ENCODE measurements at regions not wholly inside any gene's neighbourhood (a gene's known extent, or its start where the extent isn't known, plus 50 kb on each side); places are given as distances from the start of the nearest gene placed in this dataset.
A peak's percentile ranks its signal among the peaks of the same experiment; 100 is the strongest.
"Not testable (repeated sequence)": the region's sequence is repeated elsewhere in the genome, so short reads cannot be mapped to it uniquely, and the experiment has no call there.

DNA sequence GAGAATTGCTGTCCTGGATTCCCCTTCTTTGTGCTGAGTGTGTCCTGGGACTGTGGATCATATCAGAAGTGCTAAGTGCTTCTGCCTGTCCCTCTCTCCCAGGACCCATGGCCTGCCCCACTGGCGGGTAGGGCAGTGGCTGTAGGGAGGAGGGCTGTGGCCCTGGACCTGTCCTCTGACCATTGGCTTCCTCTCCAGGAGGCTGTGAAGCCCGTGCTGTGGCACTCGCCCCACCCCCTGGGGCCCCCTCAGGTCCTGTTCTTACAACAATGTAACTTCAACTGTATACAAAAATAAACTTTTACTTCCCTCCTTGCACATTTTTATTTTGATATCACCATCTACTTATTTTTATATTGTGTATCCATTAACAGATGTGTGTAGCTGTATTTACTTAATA, 743.8 kb upstream of the CDH8 start:
- not testable (repeated sequence) for DNase-seq

DNA sequence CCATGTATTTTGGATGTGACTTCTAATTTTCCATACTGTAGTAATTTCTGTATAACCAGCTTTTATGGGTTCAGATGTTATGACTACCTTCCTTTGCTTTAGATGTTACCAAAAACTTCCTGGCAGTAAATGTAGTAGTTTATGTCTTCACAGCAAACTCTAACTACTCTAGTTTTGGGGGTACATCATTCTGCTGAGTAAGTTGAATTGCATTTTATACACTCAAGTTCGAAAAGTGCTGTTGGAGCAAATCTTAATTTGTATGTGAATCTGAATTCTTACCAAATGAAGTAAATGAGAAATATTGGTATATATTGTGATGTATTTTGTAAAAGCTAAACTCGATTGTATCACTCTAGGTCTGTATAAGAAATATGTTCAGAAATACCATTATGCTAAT, 728.3 kb upstream of the CDH8 start:
- DNase-seq, result no peak

DNA sequence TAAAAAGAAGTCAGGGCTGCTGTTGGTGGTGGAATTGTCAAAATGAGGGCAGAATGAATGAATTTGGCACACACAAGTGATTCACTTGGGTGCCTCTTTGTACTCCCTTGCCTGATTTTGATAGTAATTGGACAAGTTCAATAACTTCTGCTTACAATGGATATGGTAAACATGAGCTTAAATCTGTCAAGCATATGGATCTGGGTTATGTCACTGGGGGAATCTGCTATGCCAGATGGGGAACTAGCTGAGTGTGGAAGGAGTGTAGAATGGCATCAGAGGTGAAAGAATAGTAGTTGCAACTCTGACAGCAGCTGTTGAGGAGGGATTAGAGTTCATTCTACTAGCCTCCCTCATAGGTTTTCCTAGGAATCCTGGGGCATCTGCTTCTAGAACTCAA, 724.2 kb upstream of the CDH8 start:
- DNase-seq, result no peak

DNA sequence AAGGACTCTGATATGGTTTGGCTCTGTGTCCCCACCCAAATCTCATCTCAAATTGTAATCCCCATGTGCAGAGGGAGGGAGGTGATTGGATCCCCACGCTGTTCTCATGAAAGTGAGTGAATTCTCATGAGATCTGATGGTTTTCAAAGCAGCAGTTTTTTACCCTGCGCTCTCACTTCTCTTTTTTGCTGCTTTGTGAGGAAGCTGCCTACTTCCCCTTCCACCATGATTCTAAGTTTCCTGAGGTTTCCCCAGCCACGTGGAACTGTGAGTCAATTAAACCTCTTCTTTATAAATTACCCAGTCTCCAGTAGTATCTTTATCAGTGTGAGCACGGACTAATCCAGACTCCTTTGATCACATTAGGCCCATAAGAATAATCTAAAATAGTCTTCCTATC, 719.7 kb upstream of the CDH8 start:
- DNase-seq, result peak in 1 of 2 experiments; percentile 11

DNA sequence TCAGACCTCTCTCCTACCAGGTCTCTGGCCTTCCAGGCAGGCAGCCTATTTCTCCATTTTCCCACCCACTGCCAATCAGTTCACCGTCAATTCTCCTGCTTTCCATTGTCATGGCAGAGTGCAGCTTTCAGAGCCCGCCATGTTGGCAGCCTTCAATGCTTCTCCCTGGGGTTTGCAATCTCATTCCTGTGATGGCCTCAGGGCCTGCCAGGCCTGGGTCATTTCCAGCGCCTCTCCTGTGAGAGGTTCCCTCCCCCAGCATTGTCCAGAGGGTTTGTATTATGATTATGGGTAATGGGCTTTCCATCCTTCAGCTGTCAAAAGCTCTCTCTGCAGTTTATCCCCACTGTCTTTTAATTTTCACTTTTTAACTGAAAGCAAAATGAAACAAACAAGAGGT, 716.6 kb upstream of the CDH8 start:
- DNase-seq, result no peak

DNA sequence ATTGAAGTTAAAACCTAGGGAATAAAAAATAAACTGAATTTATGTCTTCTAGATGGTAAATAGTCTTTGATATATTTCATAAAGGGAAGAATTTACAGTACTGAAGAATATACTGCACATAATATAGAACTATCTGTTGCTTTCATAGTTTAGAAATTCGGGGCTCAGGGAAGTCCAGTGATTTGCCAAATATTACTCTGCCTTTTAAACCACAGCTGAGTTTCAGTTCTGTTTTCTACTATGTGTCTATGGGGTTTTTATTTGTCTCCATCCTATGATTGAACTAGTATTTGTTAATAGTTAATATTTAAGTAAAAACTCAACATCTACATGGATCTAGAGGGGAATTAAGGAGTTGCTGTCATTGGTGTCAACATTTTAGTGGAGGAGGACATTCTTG, 715.0 kb upstream of the CDH8 start:
- DNase-seq, result no peak

DNA sequence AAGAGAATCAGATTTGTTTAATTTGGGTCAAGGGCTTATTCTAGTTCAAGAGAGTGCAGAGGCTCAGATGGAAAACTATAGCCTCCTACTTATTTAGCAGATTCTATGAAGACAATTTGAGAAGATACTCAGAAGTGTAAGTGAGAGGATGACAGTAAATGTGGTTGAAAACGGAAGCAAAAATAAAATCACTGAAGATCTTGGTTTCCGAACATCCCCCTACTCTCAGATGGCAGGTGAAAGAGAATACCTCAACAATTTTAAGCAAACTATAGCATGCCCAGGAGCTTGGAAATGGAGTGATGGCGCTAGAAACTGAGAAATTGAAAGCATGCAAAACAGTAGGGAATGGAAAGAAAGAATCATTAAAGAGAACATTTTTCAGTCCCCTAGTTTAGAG, 705.5 kb upstream of the CDH8 start:
- DNase-seq, result no peak

DNA sequence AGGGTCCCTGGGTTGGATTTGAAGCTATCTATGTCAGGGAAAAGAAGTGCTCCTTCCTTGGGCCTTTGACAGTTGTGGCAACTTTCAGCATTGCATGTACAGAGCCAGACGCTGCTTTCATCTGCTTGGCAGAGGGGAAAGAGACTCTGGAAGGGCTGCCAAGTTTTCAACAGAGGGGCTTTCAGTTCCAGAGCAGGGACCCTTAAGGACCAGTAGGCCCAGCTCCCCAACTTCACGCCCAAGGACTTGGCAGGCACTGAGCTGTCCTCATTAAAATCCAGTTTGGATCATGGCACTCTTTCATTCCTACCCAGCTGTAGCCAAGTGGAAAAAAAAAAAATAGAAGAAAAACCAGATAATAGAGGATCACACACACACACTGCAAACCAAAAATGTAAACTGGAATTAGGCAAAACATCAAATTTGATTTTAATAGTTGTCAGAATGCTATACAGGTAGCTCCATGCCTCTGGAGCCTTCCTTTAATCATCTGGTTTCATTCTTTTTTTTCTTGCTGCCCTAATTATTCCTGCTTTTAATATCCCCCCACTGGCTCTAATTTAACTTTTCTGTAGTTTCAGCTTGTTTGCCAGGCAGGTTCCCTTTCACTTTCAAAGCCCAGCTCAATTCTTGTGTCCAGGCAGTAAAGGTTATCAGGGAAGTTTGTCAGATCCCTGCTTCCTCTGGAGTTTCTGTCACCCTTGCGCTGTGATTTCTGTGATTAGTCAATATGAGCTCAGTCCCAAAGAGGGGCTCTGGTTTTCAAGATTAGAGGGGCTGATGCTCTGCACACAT, 702.6 kb upstream of the CDH8 start:
- DNase-seq, result no peak

DNA sequence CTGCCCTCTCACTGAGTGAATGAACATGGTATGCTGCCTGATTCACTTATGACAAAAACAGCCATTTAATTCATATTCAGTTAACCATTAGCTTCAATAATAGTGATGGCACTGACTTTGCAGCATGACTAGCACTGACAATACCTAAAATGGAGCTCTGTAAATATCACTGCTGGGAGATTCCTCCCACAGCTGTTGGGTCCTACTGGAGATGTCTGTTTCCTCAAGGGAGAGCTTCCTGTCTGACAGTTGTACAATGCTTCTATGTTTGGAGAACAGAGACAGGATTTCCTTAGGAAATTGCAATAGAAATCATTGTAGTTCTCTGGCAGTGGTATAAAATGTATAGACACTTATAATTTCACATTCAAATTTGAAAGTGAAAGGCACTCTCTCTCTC, 695.9 kb upstream of the CDH8 start:
- DNase-seq, result no peak

DNA sequence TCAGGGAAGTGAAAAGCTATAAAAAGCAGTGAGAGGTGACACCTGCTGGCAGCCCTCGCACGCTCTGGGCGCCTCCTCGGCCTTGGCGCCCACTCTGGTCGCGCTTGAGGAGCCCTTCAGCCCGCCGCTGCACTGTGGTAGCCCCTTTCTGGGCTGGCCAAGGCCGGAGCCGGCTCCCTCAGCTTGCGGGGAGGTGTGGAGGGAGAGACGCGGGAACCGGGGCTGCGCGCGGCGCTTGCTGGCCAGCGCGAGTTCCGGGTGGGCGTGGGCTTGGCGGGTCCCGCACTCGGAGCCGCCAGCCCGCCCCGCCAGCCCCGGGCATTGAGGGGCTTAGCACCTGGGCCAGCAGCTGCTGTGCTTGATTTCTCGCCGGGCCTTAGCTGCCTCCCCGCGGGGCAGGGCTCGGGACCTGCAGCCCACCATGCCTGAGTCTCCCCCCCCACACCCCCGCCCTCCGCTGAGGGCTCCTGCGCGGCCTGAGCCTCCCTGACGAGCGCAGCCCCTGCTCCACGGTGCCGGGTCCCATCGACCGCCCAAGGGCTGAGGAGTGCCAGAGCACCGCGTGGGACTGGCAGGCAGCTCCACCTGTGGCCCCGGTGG, 688.5 kb upstream of the CDH8 start:
- DNase-seq, result not testable (repeated sequence)

DNA sequence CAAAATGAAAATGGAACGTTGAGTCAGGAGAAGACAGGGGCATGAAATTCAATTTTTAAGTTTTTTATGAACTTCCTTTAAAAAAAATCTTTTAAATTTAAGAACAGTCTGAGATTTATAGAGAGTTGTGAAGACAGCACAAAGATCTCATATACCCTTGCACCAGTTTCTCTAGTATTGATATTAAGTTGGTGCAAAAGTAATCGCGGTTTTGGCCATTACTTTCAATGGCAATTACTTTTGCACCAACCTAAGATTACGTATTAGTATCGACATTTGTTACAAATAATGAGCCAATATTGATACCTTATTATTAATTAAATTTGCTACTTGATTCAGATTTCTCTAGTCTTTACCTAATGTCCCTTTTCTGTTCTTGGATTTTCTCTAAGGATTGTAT, 684.4 kb upstream of the CDH8 start:
- no peak for DNase-seq

DNA sequence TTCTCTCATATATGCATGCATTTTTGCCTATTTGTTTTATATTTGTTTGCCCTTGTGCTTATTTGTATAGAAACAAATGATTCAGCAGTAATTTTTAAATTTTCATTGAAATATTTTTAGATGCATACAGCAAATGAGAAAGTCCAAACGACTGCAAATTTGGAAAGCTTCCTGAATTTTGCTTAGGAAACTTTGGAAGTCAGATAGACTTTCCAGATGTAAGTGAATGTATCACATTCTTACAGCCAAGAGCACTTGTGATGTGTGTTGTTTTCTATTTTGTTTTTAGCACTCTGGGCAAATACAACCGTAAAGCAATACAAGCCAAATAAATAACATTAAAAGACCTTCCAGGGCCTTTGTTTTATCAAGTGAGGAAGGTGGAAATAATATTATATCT, 680.8 kb upstream of the CDH8 start:
- DNase-seq, result no peak

DNA sequence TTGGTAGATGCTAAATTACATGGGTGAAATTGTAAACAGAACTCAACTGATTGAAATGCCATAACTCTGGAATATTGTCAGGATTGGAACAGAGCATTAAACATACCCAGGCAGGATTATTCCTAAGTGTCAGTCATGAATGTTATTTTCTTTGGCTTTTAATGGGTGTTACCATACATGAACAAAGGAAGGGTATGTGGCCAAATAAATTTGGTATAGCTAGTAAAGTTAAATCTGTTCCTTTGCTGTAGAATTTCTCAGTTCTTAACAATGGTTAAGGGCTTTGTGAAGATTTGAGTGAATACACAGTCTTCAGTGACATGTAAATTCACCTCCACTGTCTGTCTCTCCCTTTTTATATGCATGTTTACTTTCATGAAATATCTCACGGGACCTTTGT, 679.5 kb upstream of the CDH8 start:
- DNase-seq, result no peak

DNA sequence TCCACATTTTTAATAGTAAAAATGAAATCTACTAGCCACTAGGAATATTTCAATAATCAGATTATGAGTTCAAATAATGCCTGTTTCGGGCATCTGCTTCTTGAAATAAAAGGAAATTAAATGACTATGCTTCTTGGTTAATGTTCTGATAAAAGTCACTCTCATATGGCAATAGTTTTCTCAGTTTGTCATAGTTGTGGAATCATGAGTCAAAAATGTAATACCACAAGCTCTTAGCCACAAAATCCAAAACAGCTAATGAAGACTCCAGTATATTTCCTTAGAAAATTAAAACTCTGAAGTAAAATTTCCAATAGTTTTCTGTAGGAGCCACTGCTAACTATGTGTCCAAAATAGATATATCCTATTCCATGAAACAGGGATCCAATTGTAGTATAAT, 676.3 kb upstream of the CDH8 start:
- DNase-seq, result no peak

DNA sequence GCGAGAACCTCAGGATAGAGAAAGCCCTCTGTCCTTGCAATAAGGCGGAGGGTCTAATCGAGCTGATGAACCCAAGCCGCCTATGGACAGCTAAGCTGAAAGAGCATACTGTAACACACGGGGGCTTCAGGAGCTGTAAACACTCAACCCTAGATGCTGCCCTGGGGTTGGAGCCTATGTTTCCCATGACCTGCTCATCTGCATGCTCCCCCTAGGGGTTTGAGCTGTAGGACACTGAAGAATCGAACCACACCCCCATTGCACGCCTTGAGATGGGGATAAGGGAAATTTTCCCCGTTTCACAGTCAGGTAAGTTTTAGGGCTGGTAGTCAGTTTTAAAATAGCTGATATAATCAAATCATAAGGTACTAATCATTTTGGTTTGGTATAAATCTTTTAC, 675.6 kb upstream of the CDH8 start:
- no peak for DNase-seq

DNA sequence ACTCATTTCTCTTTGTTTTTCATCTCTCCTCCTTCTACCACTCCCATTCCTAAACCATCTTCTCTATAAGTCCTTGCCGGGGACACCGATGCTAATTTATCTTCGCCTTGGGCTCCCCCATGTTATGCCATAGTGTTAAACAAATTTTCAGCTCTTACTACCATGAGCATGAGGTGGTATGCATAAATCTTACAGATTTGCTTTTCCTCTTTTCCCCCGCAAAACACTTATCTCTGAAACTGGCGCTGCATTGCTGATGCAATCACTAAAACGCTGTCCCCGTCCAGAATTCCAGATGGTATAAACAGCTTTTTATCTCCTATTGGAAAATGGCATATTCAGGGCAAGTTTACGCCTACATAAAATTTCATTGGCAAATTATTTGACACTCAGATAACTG, 673.6 kb upstream of the CDH8 start:
- no peak for DNase-seq

DNA sequence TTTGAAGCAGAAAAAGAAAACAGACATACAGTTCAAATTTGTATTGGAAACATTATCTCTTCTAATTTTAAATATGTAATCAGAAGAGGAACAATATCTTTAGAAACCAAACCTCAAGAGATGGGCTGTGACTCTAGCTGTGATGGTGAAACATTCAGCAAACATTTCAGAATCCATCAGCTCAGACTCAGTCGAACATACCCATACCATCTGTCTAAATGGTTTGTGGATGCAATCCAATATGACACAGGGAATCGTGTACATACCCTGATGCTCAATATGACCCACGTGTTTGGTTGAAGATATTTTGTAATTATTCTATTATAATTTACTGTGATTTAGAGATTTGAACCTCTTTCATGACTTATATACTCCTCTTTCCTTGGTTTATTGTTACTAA, 665.2 kb upstream of the CDH8 start:
- DNase-seq, result no peak

DNA sequence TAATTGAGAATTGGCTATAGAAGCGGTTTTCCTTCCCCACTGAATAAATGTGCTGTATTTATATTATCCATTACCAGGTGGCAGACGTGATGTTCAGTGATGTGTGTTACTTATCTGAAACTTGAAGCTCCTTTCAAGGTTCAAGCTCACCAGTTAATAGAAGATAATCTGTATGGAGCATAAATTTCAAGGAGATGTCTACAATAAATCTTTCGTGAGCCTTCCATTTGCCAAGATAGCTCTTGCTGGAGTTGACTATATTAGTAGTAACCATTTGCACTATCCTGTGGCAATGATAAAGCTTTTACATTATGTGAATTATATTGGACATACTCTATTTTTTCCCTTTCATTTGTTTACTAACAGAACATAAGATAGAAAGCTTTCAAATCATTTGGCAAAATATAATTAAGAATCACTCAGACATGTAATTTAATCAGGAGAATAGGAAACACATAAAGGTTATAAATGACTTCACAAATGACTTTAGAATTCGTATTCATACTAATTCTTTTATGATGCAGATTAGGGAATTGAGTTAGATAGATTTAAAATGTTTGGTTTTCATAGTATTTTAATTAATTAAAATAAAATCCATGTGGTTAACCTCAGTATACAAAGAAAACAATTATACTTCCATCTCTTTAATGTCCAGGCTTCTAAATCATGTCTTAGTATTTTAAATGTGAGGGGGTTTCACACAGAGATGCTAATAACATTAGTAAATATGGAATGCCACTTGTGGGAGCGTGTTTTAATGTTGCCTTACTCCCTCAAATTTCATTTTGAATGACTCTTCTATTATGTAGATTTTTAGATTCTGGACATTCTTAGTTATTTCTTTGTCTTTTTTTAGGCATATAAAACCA, 664.4 kb upstream of the CDH8 start:
- no peak for DNase-seq

DNA sequence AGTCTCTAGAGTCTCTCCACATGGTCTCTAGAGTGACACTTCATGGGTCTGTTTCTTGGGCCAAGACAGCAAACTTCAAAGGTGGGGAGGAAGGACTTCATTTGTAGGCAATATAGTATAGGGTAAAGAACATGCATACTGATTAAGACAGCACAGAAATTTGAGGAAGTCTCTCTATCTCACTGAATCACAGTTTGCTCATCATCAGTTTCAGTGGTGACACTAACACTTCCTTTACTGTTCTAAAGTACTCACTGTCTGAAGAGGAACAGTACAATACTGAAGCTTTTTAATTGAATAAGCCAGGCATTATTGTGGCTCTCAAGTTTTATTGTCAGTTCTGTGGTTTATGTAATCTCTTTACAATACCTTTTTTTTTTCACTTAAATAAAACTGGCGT, 656.4 kb upstream of the CDH8 start:
- DNase-seq, result no peak

DNA sequence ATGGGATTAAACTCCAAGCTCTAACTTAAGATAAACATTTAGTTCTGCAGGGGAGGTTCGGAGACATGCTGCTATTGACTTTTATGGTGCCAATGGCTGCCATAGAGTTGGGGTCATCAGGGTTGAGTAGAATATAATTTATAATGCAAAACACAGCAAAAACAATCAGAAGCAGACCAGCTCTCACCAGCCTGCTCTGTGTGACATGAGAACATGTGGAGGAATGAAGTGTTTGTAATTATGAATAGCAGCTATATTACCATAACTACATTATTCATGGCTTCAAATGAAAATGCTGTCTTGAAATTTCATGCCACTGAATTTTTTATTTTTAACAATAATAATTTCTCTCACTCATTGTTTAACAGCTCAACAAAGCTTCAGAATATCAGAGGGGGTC, 645.6 kb upstream of the CDH8 start:
- no peak for DNase-seq

DNA sequence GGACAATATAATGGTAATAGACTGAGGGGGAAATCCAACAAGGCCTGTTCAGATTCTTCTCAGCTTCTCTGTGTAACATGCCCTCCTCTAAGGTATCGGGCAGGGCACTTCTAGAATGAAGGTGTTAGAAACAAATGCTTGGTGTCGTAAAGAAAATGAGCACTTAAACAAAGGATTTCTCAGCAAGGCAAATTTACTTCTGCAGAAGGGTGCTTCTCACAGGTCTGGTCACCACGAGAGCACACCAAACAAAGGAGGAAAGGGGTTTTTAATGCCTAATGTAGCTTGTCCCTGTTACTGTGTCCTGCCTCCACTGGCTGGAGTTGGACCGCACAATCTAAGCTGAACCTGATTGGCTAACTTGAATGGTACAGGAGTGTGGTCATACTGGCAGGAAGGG, 642.6 kb upstream of the CDH8 start:
- DNase-seq, result no peak

DNA sequence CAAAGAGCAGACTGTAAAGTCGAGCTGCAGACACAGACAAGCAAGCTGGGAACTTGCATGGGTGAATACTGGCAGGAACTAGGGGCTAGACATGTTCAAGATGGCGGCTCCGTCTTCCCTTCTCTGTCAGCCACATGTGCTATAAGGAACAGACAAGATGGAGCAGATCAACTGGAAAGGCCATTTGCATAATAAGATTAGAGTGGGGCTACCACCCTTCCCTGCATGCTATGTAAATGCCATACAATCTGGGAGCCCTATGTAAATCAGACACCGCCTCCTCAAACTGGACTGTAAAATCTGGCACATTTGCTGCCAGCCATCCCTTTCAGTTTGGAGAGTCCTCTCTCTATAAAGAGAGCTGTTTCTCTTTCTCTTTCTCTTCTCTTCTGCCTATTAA, 640.1 kb upstream of the CDH8 start:
- no peak for DNase-seq

DNA sequence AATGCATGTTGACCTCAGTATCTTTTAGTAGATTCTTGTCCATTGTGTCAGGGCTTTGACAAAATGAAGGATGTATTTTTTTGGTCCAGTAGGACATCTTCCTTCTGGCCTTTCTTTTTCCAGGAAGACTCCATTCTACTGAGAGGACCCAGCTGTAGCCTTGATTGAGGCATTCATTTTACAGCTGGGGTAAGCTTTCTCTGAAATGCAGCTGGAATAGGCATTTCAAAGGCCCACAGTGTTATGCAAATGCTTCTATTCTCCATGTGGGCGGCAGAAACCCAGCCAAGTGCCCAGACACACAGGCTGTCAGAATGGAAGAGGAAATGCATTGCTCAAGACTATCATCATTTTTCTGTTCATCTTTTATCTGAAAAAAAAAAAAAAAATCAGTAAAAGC, 629.0 kb upstream of the CDH8 start:
- no peak for DNase-seq

DNA sequence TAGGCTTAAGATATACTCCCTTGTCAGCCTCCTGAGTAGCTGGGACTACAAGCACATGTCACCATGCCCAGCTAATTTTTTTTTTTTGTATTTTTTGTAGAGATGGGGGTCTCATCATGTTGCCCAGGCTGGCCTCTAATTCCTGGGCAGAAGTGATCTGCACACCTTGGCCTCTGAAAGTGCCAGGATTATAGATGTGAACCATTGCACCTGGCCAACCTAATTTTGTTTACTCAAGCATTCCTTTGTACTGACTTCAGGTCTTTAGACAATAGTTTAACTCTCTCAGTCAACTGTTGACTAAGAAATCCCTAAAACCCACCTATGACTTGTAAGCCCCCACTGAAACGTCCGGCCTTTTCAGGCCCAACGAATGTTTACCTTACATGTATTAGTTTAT, 628.3 kb upstream of the CDH8 start:
- DNase-seq, result no peak
